ENCODE measurements at regions not wholly inside any gene's neighbourhood (a gene's known extent, or its start where the extent isn't known, plus 50 kb on each side); places are given as distances from the start of the nearest gene placed in this dataset.
"Not testable (repeated sequence)": the region's sequence is repeated elsewhere in the genome, so short reads cannot be mapped to it uniquely, and the experiment has no call there.

DNA sequence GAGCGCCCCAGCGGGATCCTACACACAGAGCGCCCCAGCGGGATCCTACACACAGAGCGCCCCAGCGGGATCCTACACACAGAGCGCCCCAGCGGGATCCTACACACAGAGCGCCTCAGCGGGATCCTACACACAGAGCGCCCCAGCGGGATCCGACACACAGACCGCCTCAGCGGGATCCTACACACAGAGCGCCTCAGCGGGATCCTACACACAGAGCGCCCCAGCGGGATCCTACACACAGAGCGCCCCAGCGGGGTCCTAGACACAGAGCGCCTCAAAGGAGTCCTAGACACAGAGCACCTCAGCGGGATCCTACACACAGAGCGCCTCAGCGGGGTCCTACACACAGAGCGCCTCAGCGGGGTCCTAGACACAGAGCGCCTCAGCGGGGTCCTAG lies 1352.7 kb downstream of the GATA3 start:
- not testable (repeated sequence) for DNase-seq (ENCODE audit: low read depth in 6 of 9, low spot score in 9 of 9); H3K4me3 ChIP-seq (ENCODE audit: low read length in 2 of 2); H3K36me3 ChIP-seq (ENCODE audit: control insufficient read depth in 2 of 2, insufficient read depth in 2 of 2, low read length in 1 of 2); H3K4me1 ChIP-seq (ENCODE audit: control insufficient read depth in 2 of 2, insufficient read depth in 2 of 2, low read length in 2 of 2); H3K27ac ChIP-seq (ENCODE audit: low read depth in 1 of 2, low read length in 1 of 2); H3K27me3 ChIP-seq (ENCODE audit: control insufficient read depth in 2 of 2, insufficient read depth in 1 of 2, low read length in 1 of 2)
- WGBS: 97% methylated on average over 29 of the region's 29 CpGs
- peaks cover 0 to 11% of the 10 kb centered on the region in 2 donors for H3K9me3 ChIP-seq (ENCODE audit: control insufficient read depth in 2 of 2, insufficient read depth in 1 of 2, low read length in 1 of 2)

DNA sequence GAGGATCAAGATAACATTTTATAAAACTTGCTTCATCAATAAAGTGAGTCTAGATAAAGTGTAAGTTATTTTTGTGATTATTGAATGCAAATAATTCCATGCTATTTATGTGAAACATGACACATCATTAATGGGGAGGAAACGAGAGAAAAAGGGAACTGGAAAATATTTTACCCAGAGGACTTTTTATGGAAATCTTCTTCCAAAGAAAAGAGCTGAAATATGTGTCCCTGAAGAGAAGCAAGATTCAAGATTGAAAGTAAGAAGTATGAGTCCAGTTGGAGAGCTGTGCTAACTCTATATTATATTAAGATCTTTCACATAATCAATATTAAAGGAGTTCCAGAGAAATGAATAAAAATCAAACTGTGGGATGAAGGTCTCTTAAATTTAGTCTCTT lies 1361.8 kb downstream of the GATA3 start:
- 24% methylated on average over 1 of the region's 1 CpG for WGBS
- no peak for DNase-seq (ENCODE audit: low read depth in 6 of 9, low spot score in 9 of 9)
- Histone ChIP-seq H3K4me3 (ENCODE audit: low read length in 2 of 2) (no peak overlapping the region), H3K9me3 (ENCODE audit: control insufficient read depth in 2 of 2, insufficient read depth in 1 of 2, low read length in 1 of 2) (no peaks in the 10 kb centered on the region), H3K4me1 (ENCODE audit: control insufficient read depth in 2 of 2, insufficient read depth in 2 of 2, low read length in 2 of 2) (no peaks in the 10 kb centered on the region), H3K27me3 (ENCODE audit: control insufficient read depth in 2 of 2, insufficient read depth in 1 of 2, low read length in 1 of 2) (no peaks in the 10 kb centered on the region), H3K36me3 (ENCODE audit: control insufficient read depth in 2 of 2, insufficient read depth in 2 of 2, low read length in 1 of 2) (no peaks in the 10 kb centered on the region), H3K27ac (ENCODE audit: low read depth in 1 of 2, low read length in 1 of 2) (no peak overlapping the region)

GRCh38 chr10:9419757-9420156 lies 1365.3 kb downstream of the GATA3 start:
- no peak for DNase-seq (ENCODE audit: low read depth in 6 of 9, low spot score in 9 of 9)
- H3K4me3 ChIP-seq (ENCODE audit: low read length in 2 of 2): no peak overlapping the region
- no peaks in the 10 kb centered on the region for H3K36me3 ChIP-seq (ENCODE audit: control insufficient read depth in 2 of 2, insufficient read depth in 2 of 2, low read length in 1 of 2)
- H3K27ac ChIP-seq (ENCODE audit: low read depth in 1 of 2, low read length in 1 of 2): no peak overlapping the region
- H3K9me3 ChIP-seq (ENCODE audit: control insufficient read depth in 2 of 2, insufficient read depth in 1 of 2, low read length in 1 of 2): no peaks in the 10 kb centered on the region
- no peaks in the 10 kb centered on the region for H3K27me3 ChIP-seq (ENCODE audit: control insufficient read depth in 2 of 2, insufficient read depth in 1 of 2, low read length in 1 of 2)
- no peaks in the 10 kb centered on the region for H3K4me1 ChIP-seq (ENCODE audit: control insufficient read depth in 2 of 2, insufficient read depth in 2 of 2, low read length in 2 of 2)

GRCh38 chr10:9427209-9427608 lies 1372.7 kb downstream of the GATA3 start:
- no peaks in the 10 kb centered on the region for H3K36me3 ChIP-seq (ENCODE audit: control insufficient read depth in 2 of 2, insufficient read depth in 2 of 2, low read length in 1 of 2)
- H3K27me3 ChIP-seq (ENCODE audit: control insufficient read depth in 2 of 2, insufficient read depth in 1 of 2, low read length in 1 of 2): no peaks in the 10 kb centered on the region
- H3K27ac ChIP-seq (ENCODE audit: low read depth in 1 of 2, low read length in 1 of 2): no peak overlapping the region
- H3K4me3 ChIP-seq (ENCODE audit: low read length in 2 of 2): no peak overlapping the region
- no peaks in the 10 kb centered on the region for H3K9me3 ChIP-seq (ENCODE audit: control insufficient read depth in 2 of 2, insufficient read depth in 1 of 2, low read length in 1 of 2)
- DNase-seq (ENCODE audit: low read depth in 6 of 9, low spot score in 9 of 9): no peak
- no peaks in the 10 kb centered on the region for H3K4me1 ChIP-seq (ENCODE audit: control insufficient read depth in 2 of 2, insufficient read depth in 2 of 2, low read length in 2 of 2)

GRCh38 chr10:9437131-9437530 lies 1382.6 kb downstream of the GATA3 start:
- Histone ChIP-seq H3K4me3 (ENCODE audit: low read length in 2 of 2) (no peak overlapping the region), H3K36me3 (ENCODE audit: control insufficient read depth in 2 of 2, insufficient read depth in 2 of 2, low read length in 1 of 2) (no peaks in the 10 kb centered on the region), H3K4me1 (ENCODE audit: control insufficient read depth in 2 of 2, insufficient read depth in 2 of 2, low read length in 2 of 2) (no peaks in the 10 kb centered on the region), H3K27me3 (ENCODE audit: control insufficient read depth in 2 of 2, insufficient read depth in 1 of 2, low read length in 1 of 2) (no peaks in the 10 kb centered on the region), H3K9me3 (ENCODE audit: control insufficient read depth in 2 of 2, insufficient read depth in 1 of 2, low read length in 1 of 2) (no peaks in the 10 kb centered on the region), H3K27ac (ENCODE audit: low read depth in 1 of 2, low read length in 1 of 2) (no peak overlapping the region)
- 95% methylated on average over 2 of the region's 2 CpGs for WGBS
- DNase-seq (ENCODE audit: low read depth in 6 of 9, low spot score in 9 of 9): no peak

- WGBS: 91% methylated on average over 1 of the region's 1 CpG
- H3K4me1 ChIP-seq (ENCODE audit: control insufficient read depth in 2 of 2, insufficient read depth in 2 of 2, low read length in 2 of 2): no peaks in the 10 kb centered on the region
- H3K27ac ChIP-seq (ENCODE audit: low read depth in 1 of 2, low read length in 1 of 2): no peak overlapping the region
- no peaks in the 10 kb centered on the region for H3K9me3 ChIP-seq (ENCODE audit: control insufficient read depth in 2 of 2, insufficient read depth in 1 of 2, low read length in 1 of 2)
- no peaks in the 10 kb centered on the region for H3K27me3 ChIP-seq (ENCODE audit: control insufficient read depth in 2 of 2, insufficient read depth in 1 of 2, low read length in 1 of 2)
- H3K4me3 ChIP-seq (ENCODE audit: low read length in 2 of 2): no peak overlapping the region
- H3K36me3 ChIP-seq (ENCODE audit: control insufficient read depth in 2 of 2, insufficient read depth in 2 of 2, low read length in 1 of 2): no peaks in the 10 kb centered on the region
- no peak for DNase-seq (ENCODE audit: low read depth in 6 of 9, low spot score in 9 of 9)
Observed at GRCh38 chr10:9443758-9444157, 1389.3 kb downstream of the GATA3 start.

- no peaks in the 10 kb centered on the region for H3K27me3 ChIP-seq (ENCODE audit: control insufficient read depth in 2 of 2, insufficient read depth in 1 of 2, low read length in 1 of 2)
- no peaks in the 10 kb centered on the region for H3K4me1 ChIP-seq (ENCODE audit: control insufficient read depth in 2 of 2, insufficient read depth in 2 of 2, low read length in 2 of 2)
- DNase-seq (ENCODE audit: low read depth in 6 of 9, low spot score in 9 of 9): no peak
- H3K9me3 ChIP-seq (ENCODE audit: control insufficient read depth in 2 of 2, insufficient read depth in 1 of 2, low read length in 1 of 2): no peaks in the 10 kb centered on the region
- H3K4me3 ChIP-seq (ENCODE audit: low read length in 2 of 2): no peak overlapping the region
- WGBS: 86% methylated on average over 2 of the region's 2 CpGs
- no peak overlapping the region for H3K27ac ChIP-seq (ENCODE audit: low read depth in 1 of 2, low read length in 1 of 2)
- H3K36me3 ChIP-seq (ENCODE audit: control insufficient read depth in 2 of 2, insufficient read depth in 2 of 2, low read length in 1 of 2): no peaks in the 10 kb centered on the region
Observed at GRCh38 chr10:9449530-9449929, 1395.0 kb downstream of the GATA3 start.

DNA sequence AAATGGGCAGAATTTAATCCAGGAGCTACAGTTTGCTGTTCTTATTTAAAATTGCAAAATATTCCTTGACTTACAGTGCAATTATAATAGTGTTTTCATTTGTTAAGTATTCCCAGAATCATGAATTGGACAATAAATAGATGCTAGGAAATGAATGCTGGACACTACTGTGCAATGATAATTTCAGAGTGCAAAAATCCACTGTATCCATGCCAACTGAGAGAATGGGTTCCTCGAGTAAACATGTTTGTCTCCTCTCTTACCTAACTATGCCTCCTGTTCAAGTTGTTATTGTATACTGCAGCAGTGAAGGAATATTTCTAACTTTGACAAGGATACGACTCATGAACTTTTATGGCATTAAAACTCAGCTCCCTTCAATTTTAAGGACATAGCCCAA lies 1396.3 kb downstream of the GATA3 start:
- no peaks in the 10 kb centered on the region for H3K27me3 ChIP-seq (ENCODE audit: control insufficient read depth in 2 of 2, insufficient read depth in 1 of 2, low read length in 1 of 2)
- no peak overlapping the region for H3K4me3 ChIP-seq (ENCODE audit: low read length in 2 of 2)
- no peaks in the 10 kb centered on the region for H3K9me3 ChIP-seq (ENCODE audit: control insufficient read depth in 2 of 2, insufficient read depth in 1 of 2, low read length in 1 of 2)
- DNase-seq (ENCODE audit: low read depth in 6 of 9, low spot score in 9 of 9): no peak
- H3K27ac ChIP-seq (ENCODE audit: low read depth in 1 of 2, low read length in 1 of 2): no peak overlapping the region
- 91% methylated on average over 2 of the region's 2 CpGs for WGBS
- H3K36me3 ChIP-seq (ENCODE audit: control insufficient read depth in 2 of 2, insufficient read depth in 2 of 2, low read length in 1 of 2): no peaks in the 10 kb centered on the region
- H3K4me1 ChIP-seq (ENCODE audit: control insufficient read depth in 2 of 2, insufficient read depth in 2 of 2, low read length in 2 of 2): no peaks in the 10 kb centered on the region

- Histone ChIP-seq H3K9me3 (ENCODE audit: control insufficient read depth in 2 of 2, insufficient read depth in 1 of 2, low read length in 1 of 2) (no peaks in the 10 kb centered on the region), H3K4me1 (ENCODE audit: control insufficient read depth in 2 of 2, insufficient read depth in 2 of 2, low read length in 2 of 2) (no peaks in the 10 kb centered on the region), H3K36me3 (ENCODE audit: control insufficient read depth in 2 of 2, insufficient read depth in 2 of 2, low read length in 1 of 2) (no peaks in the 10 kb centered on the region), H3K4me3 (ENCODE audit: low read length in 2 of 2) (no peak overlapping the region), H3K27ac (ENCODE audit: low read depth in 1 of 2, low read length in 1 of 2) (no peak overlapping the region), H3K27me3 (ENCODE audit: control insufficient read depth in 2 of 2, insufficient read depth in 1 of 2, low read length in 1 of 2) (no peaks in the 10 kb centered on the region)
- 93% methylated on average over 2 of the region's 2 CpGs for WGBS
- DNase-seq (ENCODE audit: low read depth in 6 of 9, low spot score in 9 of 9): no peak
Observed at GRCh38 chr10:9451211-9451773, 1396.8 kb downstream of the GATA3 start.

DNA sequence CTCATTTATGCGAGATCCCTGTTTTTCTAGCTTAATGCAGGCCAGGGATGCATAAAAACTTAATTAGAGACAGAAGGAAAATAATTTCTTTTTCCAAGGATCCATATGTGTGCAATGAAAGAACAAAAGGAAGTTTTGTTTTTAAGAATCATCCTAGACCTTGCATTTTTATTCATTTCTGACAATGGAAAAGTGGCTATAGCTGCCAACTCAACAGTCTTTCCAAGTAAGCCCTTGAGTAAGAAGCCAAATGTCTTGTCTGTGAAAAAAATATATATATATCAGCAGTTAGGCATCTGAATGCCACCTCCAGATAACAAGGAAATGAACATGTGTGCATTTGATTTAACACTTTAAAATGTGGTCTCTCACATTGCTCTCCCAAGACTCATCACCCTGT lies 1397.6 kb downstream of the GATA3 start:
- H3K4me1 ChIP-seq (ENCODE audit: control insufficient read depth in 2 of 2, insufficient read depth in 2 of 2, low read length in 2 of 2): no peaks in the 10 kb centered on the region
- no peak overlapping the region for H3K27ac ChIP-seq (ENCODE audit: low read depth in 1 of 2, low read length in 1 of 2)
- DNase-seq (ENCODE audit: low read depth in 6 of 9, low spot score in 9 of 9): no peak
- no peaks in the 10 kb centered on the region for H3K27me3 ChIP-seq (ENCODE audit: control insufficient read depth in 2 of 2, insufficient read depth in 1 of 2, low read length in 1 of 2)
- H3K9me3 ChIP-seq (ENCODE audit: control insufficient read depth in 2 of 2, insufficient read depth in 1 of 2, low read length in 1 of 2): no peaks in the 10 kb centered on the region
- H3K36me3 ChIP-seq (ENCODE audit: control insufficient read depth in 2 of 2, insufficient read depth in 2 of 2, low read length in 1 of 2): no peaks in the 10 kb centered on the region
- H3K4me3 ChIP-seq (ENCODE audit: low read length in 2 of 2): no peak overlapping the region
- WGBS: 92% methylated on average over 1 of the region's 1 CpG
